Keratinocyte (primary cell): ENCODE measurements at regions not wholly inside any gene's neighbourhood (a gene's known extent, or its start where the extent isn't known, plus 50 kb on each side); places are given as distances from the start of the nearest gene placed in this dataset.

Experiments
- CTCF ChIP-seq, 3 experiments: IDR thresholded peaks in 1 of 3; conservative IDR thresholded peaks in 1 of 3; optimal IDR thresholded peaks in 1 of 3; 2 replicates in 2 of 3; 3 replicates in 1 of 3; pipeline versions ENCODE3 to v1.5.1; 2011; ENCODE audit warnings: low read length in 3 of 3, mild to moderate bottlenecking in 3 of 3, moderate library complexity in 2 of 3, control low read depth in 1 of 3, inconsistent platforms in 1 of 3; ENCODE audit not compliant: insufficient read depth in 2 of 3; ENCODE audit errors: extremely low read depth in 1 of 3
- EZH2 ChIP-seq: IDR thresholded peaks from one replicate; pipeline ENCODE4 v1.6.1; 2012; ENCODE audit warnings: inconsistent platforms, mild to moderate bottlenecking, low read length, moderate library complexity

GRCh38 chr11:69354545-69354897 lies 60.6 kb downstream of the MYEOV start:
- TF ChIP-seq EZH2 (no peak), CTCF (optimal IDR thresholded peaks at IDR 0.05 in 1 of 3, IDR thresholded peaks at IDR 0.05 in 1 of 3, conservative IDR thresholded peaks at IDR 0.05 in 1 of 3; ENCODE audit: extremely low read depth in 1 of 3, insufficient read depth in 2 of 3, low read length in 3 of 3) (no peak)
